ENCODE measurements at regions not wholly inside any gene's neighbourhood (a gene's known extent, or its start where the extent isn't known, plus 50 kb on each side); places are given as distances from the start of the nearest gene placed in this dataset.

GRCh38 chr16:11402051-11402744 lies 56.9 kb downstream of the RMI2 start:
- FAIRE-seq (no peak), DNase-seq (ENCODE audit: low read depth, low spot score) (no peak)
- Histone ChIP-seq H3K4me3 (replicated peaks in 1 of 3; ENCODE audit: insufficient read depth in 1 of 3, low read depth in 1 of 3, low read length in 3 of 3) (no peak overlapping the region), H3K27ac (ENCODE audit: insufficient read depth, low read depth, low read length) (no peak overlapping the region), H3K9me1 (replicated peaks; ENCODE audit: control insufficient read depth, extremely low read depth, insufficient read depth, low read length) (no peaks in the 10 kb centered on the region), H3K9ac (replicated peaks; ENCODE audit: extremely low read depth, insufficient read depth, low read length) (no peak overlapping the region), H3K9me3 (replicated peaks; ENCODE audit: control insufficient read depth, insufficient read depth, low read length) (no peaks in the 10 kb centered on the region), H3K27me3 (ENCODE audit: control insufficient read depth in 2 of 2, insufficient read depth in 2 of 2, low read length in 2 of 2) (no peaks in the 10 kb centered on the region), H4K20me1 (replicated peaks; ENCODE audit: control insufficient read depth, extremely low read depth, insufficient read depth, low read length) (no peaks in the 10 kb centered on the region), H3K4me1 (ENCODE audit: control insufficient read depth, extremely low read depth, insufficient read depth, low read length) (no peaks in the 10 kb centered on the region), H3K79me2 (ENCODE audit: control insufficient read depth, insufficient read depth, low read length) (no peaks in the 10 kb centered on the region), H3K4me2 (ENCODE audit: insufficient read depth, low read length) (no peak overlapping the region), H3K36me3 (ENCODE audit: control insufficient read depth in 2 of 2, extremely low read depth in 1 of 2, insufficient read depth in 2 of 2, low read length in 2 of 2) (no peaks in the 10 kb centered on the region), H2AFZ (ENCODE audit: low read depth, low read length) (no peak overlapping the region)
- BruUV-seq (replicated peaks) = no TSS peak
- ChIA-PET POLR2A (no interaction called here), CTCF (interaction anchor here (0.8 to 1.6 kb wide), 5 partner anchors 9 to 439 kb away, joined by 4 to 6 read pairs (median 5); no protein-coding TSS in a partner anchor)
- intact Hi-C loops (cut with micrococcal nuclease) (no loop called here), dilution Hi-C loops (cut with MboI; ENCODE audit: extremely low pct_ligation_motif_present, low sequenced_read_pairs) (no loop called here)
- no peak for TF ChIP-seq CTCF (IDR thresholded peaks at IDR 0.05; ENCODE audit: extremely low read depth in 1 of 2, insufficient read depth in 1 of 2, low read depth in 1 of 2, low read length in 2 of 2)

- H2AFZ ChIP-seq (ENCODE audit: low read depth, low read length) = no peak overlapping the region
- no peak for FAIRE-seq
- no peaks in the 10 kb centered on the region for H3K9me1 ChIP-seq (replicated peaks; ENCODE audit: control insufficient read depth, extremely low read depth, insufficient read depth, low read length)
- intact Hi-C loops (cut with micrococcal nuclease) (no loop called here), dilution Hi-C loops (cut with MboI; ENCODE audit: extremely low pct_ligation_motif_present, low sequenced_read_pairs) (no loop called here)
- H3K27ac ChIP-seq (ENCODE audit: insufficient read depth, low read depth, low read length) = no peak overlapping the region
- H3K79me2 ChIP-seq (ENCODE audit: control insufficient read depth, insufficient read depth, low read length) = no peaks in the 10 kb centered on the region
- ChIA-PET POLR2A (no interaction called here), CTCF (interaction anchor here (0.8 to 1.6 kb wide), 6 partner anchors 9 to 440 kb away, joined by 3 to 6 read pairs (median 4); no protein-coding TSS in a partner anchor)
- BruUV-seq (replicated peaks) = no TSS peak
- H3K4me1 ChIP-seq (ENCODE audit: control insufficient read depth, extremely low read depth, insufficient read depth, low read length) = no peaks in the 10 kb centered on the region
- no peaks in the 10 kb centered on the region for H3K36me3 ChIP-seq (ENCODE audit: control insufficient read depth in 2 of 2, extremely low read depth in 1 of 2, insufficient read depth in 2 of 2, low read length in 2 of 2)
- H4K20me1 ChIP-seq (replicated peaks; ENCODE audit: control insufficient read depth, extremely low read depth, insufficient read depth, low read length) = no peaks in the 10 kb centered on the region
- no peak overlapping the region for H3K9ac ChIP-seq (replicated peaks; ENCODE audit: extremely low read depth, insufficient read depth, low read length)
- no peaks in the 10 kb centered on the region for H3K27me3 ChIP-seq (ENCODE audit: control insufficient read depth in 2 of 2, insufficient read depth in 2 of 2, low read length in 2 of 2)
- H3K4me2 ChIP-seq (ENCODE audit: insufficient read depth, low read length) = no peak overlapping the region
- H3K4me3 ChIP-seq (replicated peaks in 1 of 3; ENCODE audit: insufficient read depth in 1 of 3, low read depth in 1 of 3, low read length in 3 of 3) = no peak overlapping the region
- no peak for TF ChIP-seq FOS (IDR thresholded peaks at IDR 0.05; ENCODE audit: borderline replicate concordance, insufficient read depth, low read length)
- TF ChIP-seq CTCF (IDR thresholded peaks at IDR 0.05; ENCODE audit: extremely low read depth in 1 of 2, insufficient read depth in 1 of 2, low read depth in 1 of 2, low read length in 2 of 2) = no peak
- no peak for TF ChIP-seq MAX (IDR thresholded peaks at IDR 0.05; ENCODE audit: insufficient read depth, insufficient read length)
- H3K9me3 ChIP-seq (replicated peaks; ENCODE audit: control insufficient read depth, insufficient read depth, low read length) = no peaks in the 10 kb centered on the region
- DNase-seq (ENCODE audit: low read depth, low spot score) = no peak
Observed at GRCh38 chr16:11402745-11403533, 57.7 kb downstream of the RMI2 start.
